ENCODE measurements at regions not wholly inside any gene's neighbourhood (a gene's known extent, or its start where the extent isn't known, plus 50 kb on each side); places are given as distances from the start of the nearest gene placed in this dataset.

DNA sequence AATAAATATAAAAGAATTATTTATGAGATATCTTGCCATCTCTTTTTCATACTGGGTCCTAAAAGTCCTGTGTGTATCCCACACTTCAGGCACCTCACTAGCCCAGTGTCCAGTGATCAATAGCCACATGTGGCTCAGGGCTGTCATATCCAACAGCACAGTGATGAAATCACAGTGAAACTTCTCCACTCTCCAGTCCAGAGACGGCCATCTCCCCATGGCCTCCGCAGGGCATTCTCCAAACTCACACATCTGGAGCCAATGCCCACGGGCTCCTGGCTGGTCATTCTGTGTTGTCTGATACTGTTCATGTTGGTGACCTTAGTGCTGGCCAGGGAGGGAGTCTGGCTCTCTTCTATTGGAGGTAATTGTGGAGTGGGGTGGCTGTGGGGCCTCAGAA lies 125.2 kb upstream of the SDK2 start:
- TF ChIP-seq, protein P1, sequence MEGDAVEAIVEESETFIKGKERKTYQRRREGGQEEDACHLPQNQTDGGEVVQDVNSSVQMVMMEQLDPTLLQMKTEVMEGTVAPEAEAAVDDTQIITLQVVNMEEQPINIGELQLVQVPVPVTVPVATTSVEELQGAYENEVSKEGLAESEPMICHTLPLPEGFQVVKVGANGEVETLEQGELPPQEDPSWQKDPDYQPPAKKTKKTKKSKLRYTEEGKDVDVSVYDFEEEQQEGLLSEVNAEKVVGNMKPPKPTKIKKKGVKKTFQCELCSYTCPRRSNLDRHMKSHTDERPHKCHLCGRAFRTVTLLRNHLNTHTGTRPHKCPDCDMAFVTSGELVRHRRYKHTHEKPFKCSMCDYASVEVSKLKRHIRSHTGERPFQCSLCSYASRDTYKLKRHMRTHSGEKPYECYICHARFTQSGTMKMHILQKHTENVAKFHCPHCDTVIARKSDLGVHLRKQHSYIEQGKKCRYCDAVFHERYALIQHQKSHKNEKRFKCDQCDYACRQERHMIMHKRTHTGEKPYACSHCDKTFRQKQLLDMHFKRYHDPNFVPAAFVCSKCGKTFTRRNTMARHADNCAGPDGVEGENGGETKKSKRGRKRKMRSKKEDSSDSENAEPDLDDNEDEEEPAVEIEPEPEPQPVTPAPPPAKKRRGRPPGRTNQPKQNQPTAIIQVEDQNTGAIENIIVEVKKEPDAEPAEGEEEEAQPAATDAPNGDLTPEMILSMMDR (IDR thresholded peaks at IDR 0.05): no peak
- TF ChIP-seq POLR2A (IDR thresholded peaks at IDR 0.05): no peak

All from body of pancreas (tissue), 4 donors.